Neural crest cell (in vitro differentiated cells): ENCODE measurements at regions not wholly inside any gene's neighbourhood (a gene's known extent, or its start where the extent isn't known, plus 50 kb on each side); places are given as distances from the start of the nearest gene placed in this dataset.
"Not testable (repeated sequence)": the region's sequence is repeated elsewhere in the genome, so short reads cannot be mapped to it uniquely, and the experiment has no call there.

Experiments
- DNase-seq: peaks from one replicate; pipeline ENCODE4 v3.0.0; 2021; ENCODE audit warnings: low read depth, mixed read lengths, low spot score
- H3K27ac Mint-ChIP-seq: one replicate; pipeline ENCODE4 v1.8.0; 2021; ENCODE audit warnings: mild to moderate bottlenecking, mixed read lengths; ENCODE audit not compliant: unreplicated experiment
- H3K27me3 Mint-ChIP-seq: 2 replicates; pipeline ENCODE4 v1.8.0; 2021; ENCODE audit warnings: low read depth, mild to moderate bottlenecking, mixed read lengths
- H3K36me3 Mint-ChIP-seq: 2 replicates; pipeline ENCODE4 v1.8.0; 2021; ENCODE audit warnings: low read depth, mild to moderate bottlenecking, mixed read lengths
- H3K4me1 Mint-ChIP-seq: 2 replicates; pipeline ENCODE4 v1.8.0; 2021; ENCODE audit warnings: mixed read lengths
- H3K4me3 Mint-ChIP-seq: one replicate; pipeline ENCODE4 v1.8.0; 2021; ENCODE audit warnings: mild to moderate bottlenecking, mixed read lengths
- H3K9me3 Mint-ChIP-seq: 2 replicates; pipeline ENCODE4 v1.8.0; 2021; ENCODE audit warnings: mixed read lengths
- CTCF ChIP-seq: fragments of 200-600 bp; sonication (generic); conservative IDR thresholded peaks from 2 replicates; pipeline ENCODE4 v1.5.0; 2021; ENCODE audit warnings: antibody characterized with exemption, mild to moderate bottlenecking

- TF ChIP-seq CTCF, result no peak
- Mint-ChIP-seq H3K4me3 (no peak overlapping the region), H3K27ac (no peak overlapping the region), H3K4me1 (peaks cover 4% of the 10 kb centered on the region), H3K36me3 (no peaks in the 10 kb centered on the region), H3K27me3 (no peaks in the 10 kb centered on the region), H3K9me3 (no peaks in the 10 kb centered on the region)
- DNase-seq, result no peak
These were observed 331.2 kb upstream of the DAB2 start for GRCh38 chr5:39755986-39756385.

GRCh38 chr5:39755452-39755851 lies 330.7 kb upstream of the DAB2 start:
- Mint-ChIP-seq H3K27ac (no peak overlapping the region), H3K4me1 (peaks cover 4% of the 10 kb centered on the region), H3K9me3 (no peaks in the 10 kb centered on the region), H3K4me3 (no peak overlapping the region), H3K36me3 (no peaks in the 10 kb centered on the region), H3K27me3 (no peaks in the 10 kb centered on the region)
- DNase-seq, result no peak
- TF ChIP-seq CTCF, result no peak

GRCh38 chr5:39753747-39754146 lies 329.0 kb upstream of the DAB2 start:
- H3K9me3 Mint-ChIP-seq, H3K27ac Mint-ChIP-seq, H3K27me3 Mint-ChIP-seq, H3K4me1 Mint-ChIP-seq, H3K36me3 Mint-ChIP-seq, DNase-seq, H3K4me3 Mint-ChIP-seq: not testable (repeated sequence)

GRCh38 chr5:39750661-39751060 lies 325.9 kb upstream of the DAB2 start:
- Mint-ChIP-seq H3K36me3 (no peaks in the 10 kb centered on the region), H3K4me3 (no peak overlapping the region), H3K27ac (no peak overlapping the region), H3K4me1 (no peaks in the 10 kb centered on the region), H3K27me3 (no peaks in the 10 kb centered on the region), H3K9me3 (no peaks in the 10 kb centered on the region)
- no peak for DNase-seq
- TF ChIP-seq CTCF, result no peak

- no peak for DNase-seq
- Mint-ChIP-seq H3K4me3 (no peak overlapping the region), H3K9me3 (no peaks in the 10 kb centered on the region), H3K27ac (no peak overlapping the region), H3K4me1 (no peaks in the 10 kb centered on the region), H3K27me3 (no peaks in the 10 kb centered on the region), H3K36me3 (no peaks in the 10 kb centered on the region)
- TF ChIP-seq CTCF, result no peak
These were observed 318.1 kb upstream of the DAB2 start for GRCh38 chr5:39742916-39743315.

GRCh38 chr5:39740404-39740803 lies 315.6 kb upstream of the DAB2 start:
- TF ChIP-seq CTCF, result no peak
- H3K27me3 Mint-ChIP-seq, result no peaks in the 10 kb centered on the region
- no peaks in the 10 kb centered on the region for H3K36me3 Mint-ChIP-seq
- H3K4me3 Mint-ChIP-seq, result no peak overlapping the region
- no peak for DNase-seq
- H3K4me1 Mint-ChIP-seq, result no peaks in the 10 kb centered on the region
- no peak overlapping the region for H3K27ac Mint-ChIP-seq
- no peaks in the 10 kb centered on the region for H3K9me3 Mint-ChIP-seq
